Stimulated activated CD4-positive, alpha-beta T cell treated with anti-CD3 and anti-CD28 coated beads, Interleukin-2, amount 100 ng/mL, for 24 hours (primary cell): ENCODE measurements at regions not wholly inside any gene's neighbourhood (a gene's known extent, or its start where the extent isn't known, plus 50 kb on each side); places are given as distances from the start of the nearest gene placed in this dataset.
"Not testable (repeated sequence)": the region's sequence is repeated elsewhere in the genome, so short reads cannot be mapped to it uniquely, and the experiment has no call there.

Experiments used
- DNase-seq, 2 donors: peaks; one replicate each; pipeline ENCODE4 v3.0.0-alpha.2; 2020

- DNase-seq: no peak
Measured at GRCh38 chr15:75100679-75101078, 77.3 kb downstream of the PPCDC start.

GRCh38 chr15:75104804-75105557 is 81.6 kb downstream of the PPCDC start:
- DNase-seq: peak in 1 of 2 donors; percentile 24

GRCh38 chr15:75107516-75107907 is 84.1 kb downstream of the PPCDC start:
- DNase-seq: no peak

GRCh38 chr15:75107908-75108838 is 84.8 kb downstream of the PPCDC start:
- DNase-seq: peak; percentile 60 to 71

- no peak for DNase-seq
Measured at GRCh38 chr15:75109021-75109735, 85.8 kb downstream of the PPCDC start.

GRCh38 chr15:75109736-75110130 is 86.3 kb downstream of the PPCDC start:
- DNase-seq: no peak

- no peak for DNase-seq
Measured at GRCh38 chr15:75112278-75112847, 89.0 kb downstream of the PPCDC start.

- no peak for DNase-seq
Measured at GRCh38 chr15:75112848-75113492, 88.7 kb upstream of the C15orf39 start.

- DNase-seq: no peak
Measured at GRCh38 chr15:75114327-75114726, 87.4 kb upstream of the C15orf39 start.

GRCh38 chr15:75114796-75115195 is 86.9 kb upstream of the C15orf39 start:
- DNase-seq: no peak

- DNase-seq: not testable (repeated sequence)
Measured at GRCh38 chr15:75115411-75115913, 86.2 kb upstream of the C15orf39 start.

- DNase-seq: not testable (repeated sequence)
Measured at GRCh38 chr15:75116143-75116542, 85.5 kb upstream of the C15orf39 start.

- no peak for DNase-seq
Measured at GRCh38 chr15:75117993-75118392, 83.7 kb upstream of the C15orf39 start.

GRCh38 chr15:75119312-75119711 is 82.4 kb upstream of the C15orf39 start:
- not testable (repeated sequence) for DNase-seq

- no peak for DNase-seq
Measured at GRCh38 chr15:75121491-75121890, 80.2 kb upstream of the C15orf39 start.

- no peak for DNase-seq
Measured at GRCh38 chr15:75123395-75123794, 78.3 kb upstream of the C15orf39 start.

- DNase-seq: not testable (repeated sequence)
Measured at GRCh38 chr15:75124278-75124677, 77.4 kb upstream of the C15orf39 start.

GRCh38 chr15:75125935-75126334 is 75.7 kb upstream of the C15orf39 start:
- no peak for DNase-seq

- DNase-seq: no peak
Measured at GRCh38 chr15:75126864-75127580, 74.7 kb upstream of the C15orf39 start.

GRCh38 chr15:75129788-75130187 is 71.9 kb upstream of the C15orf39 start:
- DNase-seq: no peak

- DNase-seq: no peak
Measured at GRCh38 chr15:75131269-75131643, 70.4 kb upstream of the C15orf39 start.
